K562 (cell line): ENCODE measurements at regions not wholly inside any gene's neighbourhood (a gene's known extent, or its start where the extent isn't known, plus 50 kb on each side); places are given as distances from the start of the nearest gene placed in this dataset.

Experiments
- ATAC-seq: fragments of 200-7000 bp; cut with Tn5 transposase; 3 replicates; pipeline ENCODE4 v1.9.1; 2020; ENCODE audit warnings: moderate library complexity
- BruUV-seq: library from RNA; stranded (reverse); fragments of 400-500 nt; replicated peaks from 2 replicates; lab custom pipeline; 2021; lab: Mats Ljungman, UMichigan
- CTCF ChIA-PET: fragments of 300-600 bp; formaldehyde crosslinking; extraction: SDS; loops from one replicate; lab custom pipeline; 2021; ENCODE audit warnings: low intra/inter-chr PET ratio; lab: Yijun Ruan, JAX
- POLR2A ChIA-PET: fragments of 300-600, 350-650 bp; sonication (Branson Sonifier 250); formaldehyde crosslinking; extraction: SDS; loops from one replicate; lab custom pipeline; 2021; ENCODE audit warnings: antibody characterized with exemption, inconsistent platforms; lab: Yijun Ruan, JAX
- DNase-seq, 4 experiments: peaks; one replicate each; pipeline versions ENCODE4 v3.0.0 to v3.0.0-alpha.2; 2011 to 2018; ENCODE audit warnings: low spot score in 3 of 4, mixed read lengths in 3 of 4; ENCODE audit errors: extremely low read depth in 1 of 4
- FAIRE-seq: peaks from 2 replicates; lab custom pipeline; 2011; peaks lifted over from hg19 to GRCh38; lab: Jason Lieb, UNC
- H2AFZ ChIP-seq: 2 replicates; pipeline ENCODE4 v1.6.0; 2011; ENCODE audit warnings: low read depth, low read length, control low read depth, inconsistent platforms
- H3K27ac ChIP-seq: fragments of 200-600 bp; 3 replicates; pipeline ENCODE4 v1.8.0; 2011; ENCODE audit warnings: low read depth, mild to moderate bottlenecking, control low read depth, inconsistent platforms, low read length, moderate library complexity, mixed read lengths; ENCODE audit errors: extremely low read depth
- H3K27me3 ChIP-seq, 2 experiments: fragments of 300-600 bp in 1 of 2; 2 replicates in 1 of 2; 3 replicates in 1 of 2; pipeline versions ENCODE4 v1.6.0 to v1.8.0; 2011; ENCODE audit warnings: inconsistent platforms in 2 of 2, low read length in 2 of 2, mild to moderate bottlenecking in 1 of 2, mixed read lengths in 1 of 2, moderate library complexity in 1 of 2; ENCODE audit not compliant: control insufficient read depth in 2 of 2, insufficient read depth in 2 of 2
- H3K36me3 ChIP-seq: fragments of 300-600 bp; 3 replicates; pipeline ENCODE4 v1.8.0; 2011; ENCODE audit warnings: mild to moderate bottlenecking, low read length, inconsistent platforms; ENCODE audit not compliant: control insufficient read depth, insufficient read depth
- H3K4me1 ChIP-seq, 2 experiments: fragments of 200-600 bp in 1 of 2; replicated peaks in 1 of 2; 2 replicates in 1 of 2; 3 replicates in 1 of 2; pipeline versions ENCODE4 v1.5.1 to v1.8.0; 2011; ENCODE audit warnings: inconsistent platforms in 2 of 2, low read length in 2 of 2, mild to moderate bottlenecking in 1 of 2, mixed read lengths in 1 of 2, moderate library complexity in 1 of 2; ENCODE audit not compliant: control insufficient read depth in 2 of 2, insufficient read depth in 2 of 2
- H3K4me2 ChIP-seq: 2 replicates; pipeline ENCODE4 v1.6.1; 2011; ENCODE audit warnings: low read length, control low read depth, inconsistent platforms, mixed read lengths; ENCODE audit not compliant: insufficient read depth
- H3K4me3 ChIP-seq: fragments of 200-600 bp; sonication (generic), shearing (Covaris generic); 2 replicates; pipeline ENCODE4 v1.5.1; 2016; ENCODE audit warnings: control low read depth, inconsistent platforms
- H3K79me2 ChIP-seq: fragments of 200-600 bp; 3 replicates; pipeline ENCODE4 v1.8.0; 2011; ENCODE audit warnings: low read length, inconsistent platforms; ENCODE audit not compliant: control insufficient read depth, insufficient read depth
- H3K9ac ChIP-seq, 2 experiments: 2 replicates each; pipeline versions ENCODE4 v1.6.0 to v1.6.1; 2011; ENCODE audit warnings: low read depth in 2 of 2, low read length in 2 of 2, control low read depth in 1 of 2, inconsistent platforms in 1 of 2, mild to moderate bottlenecking in 1 of 2, mixed read lengths in 1 of 2; ENCODE audit not compliant: insufficient read depth in 1 of 2
- H3K9me1 ChIP-seq: one replicate; pipeline ENCODE4 v1.6.0; 2011; ENCODE audit warnings: inconsistent platforms, mild to moderate bottlenecking, low read length, moderate library complexity; ENCODE audit not compliant: control insufficient read depth, insufficient read depth
- H3K9me3 ChIP-seq: replicated peaks from 2 replicates; pipeline ENCODE4 v1.5.1; 2011; ENCODE audit warnings: low read depth, low read length, inconsistent platforms; ENCODE audit not compliant: control insufficient read depth, insufficient read depth
- H4K20me1 ChIP-seq: replicated peaks from 2 replicates; pipeline ENCODE4 v1.6.1; 2011; ENCODE audit warnings: low read length, inconsistent platforms, mixed read lengths; ENCODE audit not compliant: control insufficient read depth, insufficient read depth
- ARID4B ChIP-seq: sonication (generic); formaldehyde crosslinking; IDR thresholded peaks from 2 replicates; pipeline ENCODE4 v1.8.0; 2022; ENCODE audit warnings: mild to moderate bottlenecking, missing genetic modification reagents
- ATF4 ChIP-seq: fragments of 450-650 bp; formaldehyde crosslinking; IDR thresholded peaks from 2 replicates; pipeline ENCODE4 v1.4.0; 2022; ENCODE audit warnings: mild to moderate bottlenecking, moderate library complexity
- DPF2 ChIP-seq: fragments of 450-650 bp; IDR thresholded peaks from 2 replicates; pipeline ENCODE4 v1.6.1; 2016
- KDM5B ChIP-seq: fragments of 200-600 bp; sonication (generic); IDR thresholded peaks from 2 replicates; pipeline ENCODE4 v1.6.1; 2012; ENCODE audit warnings: low read depth, mild to moderate bottlenecking, moderate library complexity, low read length, control low read depth, inconsistent platforms; ENCODE audit not compliant: insufficient replicate concordance
- RAD51 ChIP-seq: fragments of 450-650 bp; IDR thresholded peaks from 2 replicates; pipeline ENCODE4 v1.7.1; 2016; ENCODE audit warnings: low read depth, mild to moderate bottlenecking, borderline replicate concordance
- TBP ChIP-seq: optimal IDR thresholded peaks from 2 replicates; pipeline ENCODE3; 2011; ENCODE audit warnings: low read depth, low read length, improper control_type of control experiment
- ZNF12 ChIP-seq: sonication (generic); formaldehyde crosslinking; IDR thresholded peaks from 2 replicates; pipeline ENCODE4 v1.4.0; 2020; ENCODE audit warnings: mild to moderate bottlenecking, missing genetic modification reagents
- ZNF232 ChIP-seq: sonication (generic); formaldehyde crosslinking; IDR thresholded peaks from 2 replicates; pipeline ENCODE4 v1.8.0; 2022; ENCODE audit warnings: mild to moderate bottlenecking, missing genetic modification reagents
- WGBS: fragments of 100-300 bp; shearing (Covaris generic); methylation state at CpG from one replicate; pipeline ENCODE4 v1.1.6; 2016; ENCODE audit warnings: low coverage, mixed read lengths; ENCODE audit not compliant: insufficient coverage; ENCODE audit errors: missing lambda C conversion rate; 5-methylcytosine and 5-hydroxymethylcytosine counted together
- in situ Hi-C: fragments of 300-500 bp; cut with MboI; formaldehyde crosslinking; loops from 4 replicates; pipeline ENCODE4 v1.15.0; 2018; ENCODE audit warnings: inconsistent platforms, mixed read lengths
- intact Hi-C: fragments of 100-400 bp; cut with micrococcal nuclease; formaldehyde crosslinking; loops from 2 replicates; pipeline ENCODE4 v1.14.2; 2022

GRCh38 chr3:106560451-106560966 is 691.7 kb upstream of the CBLB start:
- Histone ChIP-seq H3K9ac (no peak overlapping the region), H2AFZ (no peak overlapping the region), H3K79me2 (no peaks in the 10 kb centered on the region), H3K27me3 (no peaks in the 10 kb centered on the region), H3K36me3 (no peaks in the 10 kb centered on the region), H4K20me1 (no peaks in the 10 kb centered on the region), H3K4me1 (no peaks in the 10 kb centered on the region), H3K27ac (no peak overlapping the region), H3K4me2 (no peak overlapping the region), H3K9me3 (no peaks in the 10 kb centered on the region), H3K4me3 (no peak overlapping the region), H3K9me1 (no peaks in the 10 kb centered on the region)
- 0% methylated on average over 3 of the region's 3 CpGs for whole genome bisulfite sequencing
- in situ Hi-C loops = no loop called here
- ATAC-seq = no peak
- no peak for DNase-seq
- TF ChIP-seq RAD51 (no peak), DPF2 (no peak), ARID4B (CRISPR knock-in tag) (no peak), KDM5B (no peak), TBP (no peak), ZNF232 (CRISPR knock-in tag) (no peak), ATF4 (no peak), ZNF12 (CRISPR knock-in tag) (no peak)
- BruUV-seq = no TSS peak
- intact Hi-C loops = no loop called here
- no peak for FAIRE-seq
- POLR2A ChIA-PET = no interaction called here
- CTCF ChIA-PET = no interaction called here
